ENCODE measurements at regions not wholly inside any gene's neighbourhood (a gene's known extent, or its start where the extent isn't known, plus 50 kb on each side); places are given as distances from the start of the nearest gene placed in this dataset.

DNA sequence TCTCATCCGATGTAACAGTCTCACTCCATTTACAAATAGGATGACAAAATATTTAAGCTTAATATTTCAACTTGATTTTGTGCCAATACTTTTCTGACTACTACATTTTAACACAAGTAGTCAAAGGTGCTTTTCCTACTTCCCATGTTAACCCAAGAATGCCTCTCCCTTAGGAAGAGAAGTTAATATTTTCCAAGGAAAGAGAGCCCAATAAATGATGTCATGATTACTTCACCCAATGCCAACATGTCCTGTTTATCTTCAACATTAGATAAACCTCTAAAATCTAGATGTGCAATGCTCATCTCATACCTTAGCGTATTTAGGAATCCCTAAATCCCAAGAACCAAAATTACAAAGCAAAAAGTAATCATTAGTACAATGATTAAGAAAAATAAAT, 156.7 kb upstream of the TENT5A start:
- TF ChIP-seq, protein P1, sequence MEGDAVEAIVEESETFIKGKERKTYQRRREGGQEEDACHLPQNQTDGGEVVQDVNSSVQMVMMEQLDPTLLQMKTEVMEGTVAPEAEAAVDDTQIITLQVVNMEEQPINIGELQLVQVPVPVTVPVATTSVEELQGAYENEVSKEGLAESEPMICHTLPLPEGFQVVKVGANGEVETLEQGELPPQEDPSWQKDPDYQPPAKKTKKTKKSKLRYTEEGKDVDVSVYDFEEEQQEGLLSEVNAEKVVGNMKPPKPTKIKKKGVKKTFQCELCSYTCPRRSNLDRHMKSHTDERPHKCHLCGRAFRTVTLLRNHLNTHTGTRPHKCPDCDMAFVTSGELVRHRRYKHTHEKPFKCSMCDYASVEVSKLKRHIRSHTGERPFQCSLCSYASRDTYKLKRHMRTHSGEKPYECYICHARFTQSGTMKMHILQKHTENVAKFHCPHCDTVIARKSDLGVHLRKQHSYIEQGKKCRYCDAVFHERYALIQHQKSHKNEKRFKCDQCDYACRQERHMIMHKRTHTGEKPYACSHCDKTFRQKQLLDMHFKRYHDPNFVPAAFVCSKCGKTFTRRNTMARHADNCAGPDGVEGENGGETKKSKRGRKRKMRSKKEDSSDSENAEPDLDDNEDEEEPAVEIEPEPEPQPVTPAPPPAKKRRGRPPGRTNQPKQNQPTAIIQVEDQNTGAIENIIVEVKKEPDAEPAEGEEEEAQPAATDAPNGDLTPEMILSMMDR (IDR thresholded peaks at IDR 0.05; ENCODE audit: extremely low read depth in 1 of 2, insufficient read depth in 1 of 2, low read depth in 1 of 2, low read length in 2 of 2) = no peak
- no peak for TF ChIP-seq POLR2AphosphoS5 (IDR thresholded peaks at IDR 0.05; ENCODE audit: insufficient read depth, low read depth, low read length)
- no peak for TF ChIP-seq POLR2A (IDR thresholded peaks at IDR 0.05; ENCODE audit: low read depth, low read length)
- TF ChIP-seq MYC (IDR thresholded peaks at IDR 0.05; ENCODE audit: low read depth, low read length) = no peak
- no peak for TF ChIP-seq EZH2 (IDR thresholded peaks at IDR 0.05; ENCODE audit: borderline replicate concordance, low read depth, low read length, severe bottlenecking)

Measured in endothelial cell of umbilical vein (primary cell).